ENCODE measurements at regions not wholly inside any gene's neighbourhood (a gene's known extent, or its start where the extent isn't known, plus 50 kb on each side); places are given as distances from the start of the nearest gene placed in this dataset.

- no TSS peak for BruUV-seq (replicated peaks)
- intact Hi-C loops (cut with micrococcal nuclease; ENCODE audit: unreplicated experiment) (no loop called here), in situ Hi-C loops (cut with HindIII; ENCODE audit: low pct_unique_long_range_greater_than_20kb, low sequenced_read_pairs) (no loop called here)
- CTCF ChIA-PET, result no interaction called here
- no peak for DNase-seq (ENCODE audit: low read depth, low spot score)
- no peak overlapping the region for H3K4me3 ChIP-seq (ENCODE audit: low read depth in 2 of 2, low read length in 2 of 2)
- no peaks in the 10 kb centered on the region for H3K36me3 ChIP-seq (ENCODE audit: control insufficient read depth, insufficient read depth, low read length)
- H3K27me3 ChIP-seq (ENCODE audit: control insufficient read depth, insufficient read depth, low read length), result no peaks in the 10 kb centered on the region
- H3K4me1 ChIP-seq (ENCODE audit: control insufficient read depth, insufficient read depth, low read length), result no peaks in the 10 kb centered on the region
- H3K27ac ChIP-seq (ENCODE audit: low read length), result no peak overlapping the region
- H3K9me3 ChIP-seq (ENCODE audit: control insufficient read depth, insufficient read depth, low read depth, low read length), result no peaks in the 10 kb centered on the region
- POLR2A ChIA-PET, result no interaction called here
- no peak for ATAC-seq
- TF ChIP-seq, protein P1, sequence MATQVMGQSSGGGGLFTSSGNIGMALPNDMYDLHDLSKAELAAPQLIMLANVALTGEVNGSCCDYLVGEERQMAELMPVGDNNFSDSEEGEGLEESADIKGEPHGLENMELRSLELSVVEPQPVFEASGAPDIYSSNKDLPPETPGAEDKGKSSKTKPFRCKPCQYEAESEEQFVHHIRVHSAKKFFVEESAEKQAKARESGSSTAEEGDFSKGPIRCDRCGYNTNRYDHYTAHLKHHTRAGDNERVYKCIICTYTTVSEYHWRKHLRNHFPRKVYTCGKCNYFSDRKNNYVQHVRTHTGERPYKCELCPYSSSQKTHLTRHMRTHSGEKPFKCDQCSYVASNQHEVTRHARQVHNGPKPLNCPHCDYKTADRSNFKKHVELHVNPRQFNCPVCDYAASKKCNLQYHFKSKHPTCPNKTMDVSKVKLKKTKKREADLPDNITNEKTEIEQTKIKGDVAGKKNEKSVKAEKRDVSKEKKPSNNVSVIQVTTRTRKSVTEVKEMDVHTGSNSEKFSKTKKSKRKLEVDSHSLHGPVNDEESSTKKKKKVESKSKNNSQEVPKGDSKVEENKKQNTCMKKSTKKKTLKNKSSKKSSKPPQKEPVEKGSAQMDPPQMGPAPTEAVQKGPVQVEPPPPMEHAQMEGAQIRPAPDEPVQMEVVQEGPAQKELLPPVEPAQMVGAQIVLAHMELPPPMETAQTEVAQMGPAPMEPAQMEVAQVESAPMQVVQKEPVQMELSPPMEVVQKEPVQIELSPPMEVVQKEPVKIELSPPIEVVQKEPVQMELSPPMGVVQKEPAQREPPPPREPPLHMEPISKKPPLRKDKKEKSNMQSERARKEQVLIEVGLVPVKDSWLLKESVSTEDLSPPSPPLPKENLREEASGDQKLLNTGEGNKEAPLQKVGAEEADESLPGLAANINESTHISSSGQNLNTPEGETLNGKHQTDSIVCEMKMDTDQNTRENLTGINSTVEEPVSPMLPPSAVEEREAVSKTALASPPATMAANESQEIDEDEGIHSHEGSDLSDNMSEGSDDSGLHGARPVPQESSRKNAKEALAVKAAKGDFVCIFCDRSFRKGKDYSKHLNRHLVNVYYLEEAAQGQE (IDR thresholded peaks at IDR 0.05; ENCODE audit: insufficient read depth in 1 of 2, low read depth in 2 of 2, low read length in 1 of 2), result no peak
- TF ChIP-seq TCF7L2 (IDR thresholded peaks at IDR 0.05; ENCODE audit: low read depth, low read length) (no peak), CTCF (IDR thresholded peaks at IDR 0.05) (no peak), POLR2AphosphoS5 (IDR thresholded peaks at IDR 0.05; ENCODE audit: low read depth, low read length) (no peak), SIN3A (IDR thresholded peaks at IDR 0.05; ENCODE audit: borderline replicate concordance, insufficient read depth, low read depth, low read length) (no peak)
These were observed 474.0 kb downstream of the SOCS6 start for GRCh38 chr18:70762812-70763211.

- no TSS peak for BruUV-seq (replicated peaks)
- ChIA-PET POLR2A (no interaction called here), CTCF (no interaction called here)
- Histone ChIP-seq H3K9me3 (ENCODE audit: control insufficient read depth, insufficient read depth, low read depth, low read length) (no peaks in the 10 kb centered on the region), H3K36me3 (ENCODE audit: control insufficient read depth, insufficient read depth, low read length) (no peaks in the 10 kb centered on the region), H3K27me3 (ENCODE audit: control insufficient read depth, insufficient read depth, low read length) (no peaks in the 10 kb centered on the region), H3K27ac (ENCODE audit: low read length) (no peak overlapping the region), H3K4me1 (ENCODE audit: control insufficient read depth, insufficient read depth, low read length) (no peaks in the 10 kb centered on the region), H3K4me3 (ENCODE audit: low read depth in 2 of 2, low read length in 2 of 2) (no peak overlapping the region)
- intact Hi-C loops (cut with micrococcal nuclease; ENCODE audit: unreplicated experiment) (no loop called here), in situ Hi-C loops (cut with HindIII; ENCODE audit: low pct_unique_long_range_greater_than_20kb, low sequenced_read_pairs) (no loop called here)
- ATAC-seq, result no peak
- no peak for TF ChIP-seq TCF7L2 (IDR thresholded peaks at IDR 0.05; ENCODE audit: low read depth, low read length)
- TF ChIP-seq POLR2AphosphoS5 (IDR thresholded peaks at IDR 0.05; ENCODE audit: low read depth, low read length), result no peak
- TF ChIP-seq CTCF (IDR thresholded peaks at IDR 0.05), result no peak
- TF ChIP-seq SIN3A (IDR thresholded peaks at IDR 0.05; ENCODE audit: borderline replicate concordance, insufficient read depth, low read depth, low read length), result no peak
- TF ChIP-seq, protein P1 (IDR thresholded peaks at IDR 0.05; ENCODE audit: insufficient read depth in 1 of 2, low read depth in 2 of 2, low read length in 1 of 2), result no peak
- DNase-seq (ENCODE audit: low read depth, low spot score), result no peak
These were observed 469.9 kb downstream of the SOCS6 start for GRCh38 chr18:70758780-70759179.
